OCI-LY7 (cell line): ENCODE measurements at regions not wholly inside any gene's neighbourhood (a gene's known extent, or its start where the extent isn't known, plus 50 kb on each side); places are given as distances from the start of the nearest gene placed in this dataset.

Experiments
- BruUV-seq: library from RNA; stranded (reverse); fragments of 400-500 nt; replicated peaks from 2 replicates; lab custom pipeline; 2021; lab: Mats Ljungman, UMichigan
- CTCF ChIA-PET: fragments of 300-600 bp; sonication (Branson Sonifier 250); formaldehyde crosslinking; loops from one replicate; lab custom pipeline; 2022; ENCODE audit warnings: antibody characterized with exemption; ENCODE audit not compliant: unreplicated experiment; lab: Charles Lee
- POLR2A ChIA-PET: fragments of 300-600 bp; sonication (Branson Sonifier 250); formaldehyde crosslinking; loops from one replicate; lab custom pipeline; 2022; ENCODE audit warnings: antibody characterized with exemption; lab: Charles Lee
- DNase-seq: peaks from one replicate; pipeline ENCODE4 v3.0.0-alpha.2; 2015; ENCODE audit warnings: low spot score
- H2AFZ ChIP-seq: fragments of 200-600 bp; sonication (generic), shearing (Covaris generic); 2 replicates; pipeline ENCODE4 v1.6.1; 2014; ENCODE audit warnings: mild to moderate bottlenecking, antibody characterized with exemption, low read length, moderate library complexity
- H3K27ac ChIP-seq: fragments of 200-600 bp; sonication (generic); 2 replicates; pipeline ENCODE4 v1.5.1; 2014; ENCODE audit warnings: mixed run types, low read depth, mild to moderate bottlenecking, moderate library complexity, low read length, inconsistent platforms; ENCODE audit not compliant: poor library complexity, severe bottlenecking
- H3K36me3 ChIP-seq: fragments of 200-600 bp; sonication (generic); 2 replicates; pipeline ENCODE4 v1.6.1; 2014; ENCODE audit warnings: mild to moderate bottlenecking, antibody characterized with exemption, low read length, moderate library complexity, mixed read lengths; ENCODE audit not compliant: insufficient read depth
- H3K4me1 ChIP-seq: fragments of 200-600 bp; sonication (generic); 2 replicates; pipeline ENCODE4 v1.5.1; 2014; ENCODE audit warnings: mild to moderate bottlenecking, low read length; ENCODE audit not compliant: insufficient read depth, poor library complexity, severe bottlenecking
- H3K4me2 ChIP-seq: fragments of 200-600 bp; sonication (generic); 2 replicates; pipeline ENCODE4 v1.6.1; 2014; ENCODE audit warnings: mild to moderate bottlenecking, low read length
- H3K4me3 ChIP-seq: fragments of 200-600 bp; sonication (generic); 2 replicates; pipeline ENCODE4 v1.5.1; 2014; ENCODE audit warnings: mild to moderate bottlenecking, low read depth, low read length; ENCODE audit not compliant: poor library complexity, severe bottlenecking
- H3K79me2 ChIP-seq: fragments of 200-600 bp; sonication (generic); 2 replicates; pipeline ENCODE4 v1.6.1; 2016; ENCODE audit warnings: low read depth, mild to moderate bottlenecking, low read length, moderate library complexity, mixed read lengths; ENCODE audit not compliant: insufficient read depth
- H3K9me2 ChIP-seq: fragments of 200-600 bp; sonication (generic); 2 replicates; pipeline ENCODE4 v1.6.1; 2016; ENCODE audit warnings: mild to moderate bottlenecking, low read length, mixed read lengths; ENCODE audit not compliant: insufficient read depth
- H3K9me3 ChIP-seq: fragments of 200-600 bp; sonication (generic); 2 replicates; pipeline ENCODE4 v1.6.1; 2014; ENCODE audit warnings: mild to moderate bottlenecking, mixed run types, low read length, mixed read lengths
- H4K20me1 ChIP-seq: fragments of 200-600 bp; sonication (generic); 2 replicates; pipeline ENCODE4 v1.6.1; 2014; ENCODE audit warnings: mild to moderate bottlenecking, antibody characterized with exemption, low read length, moderate library complexity, mixed read lengths; ENCODE audit not compliant: insufficient read depth
- EZH2phosphoT487 ChIP-seq: fragments of 200-600 bp; sonication (generic); IDR thresholded peaks from 2 replicates; pipeline ENCODE4 v1.6.1; 2018; ENCODE audit warnings: low read depth, borderline replicate concordance, mild to moderate bottlenecking, mixed run types, antibody characterized with exemption, low read length, moderate library complexity, mixed read lengths
- intact Hi-C: fragments of 100-400 bp; cut with micrococcal nuclease; formaldehyde crosslinking; loops from one replicate; pipeline ENCODE4 v1.10.0; 2022; ENCODE audit not compliant: unreplicated experiment
- TF ChIP-seq, protein P1 (sequence below): fragments of 200-600 bp; sonication (generic); conservative IDR thresholded peaks from 2 replicates; pipeline ENCODE4 v1.5.1; 2014; ENCODE audit warnings: mild to moderate bottlenecking, antibody characterized with exemption, low read length, moderate library complexity, mixed read lengths

DNA sequence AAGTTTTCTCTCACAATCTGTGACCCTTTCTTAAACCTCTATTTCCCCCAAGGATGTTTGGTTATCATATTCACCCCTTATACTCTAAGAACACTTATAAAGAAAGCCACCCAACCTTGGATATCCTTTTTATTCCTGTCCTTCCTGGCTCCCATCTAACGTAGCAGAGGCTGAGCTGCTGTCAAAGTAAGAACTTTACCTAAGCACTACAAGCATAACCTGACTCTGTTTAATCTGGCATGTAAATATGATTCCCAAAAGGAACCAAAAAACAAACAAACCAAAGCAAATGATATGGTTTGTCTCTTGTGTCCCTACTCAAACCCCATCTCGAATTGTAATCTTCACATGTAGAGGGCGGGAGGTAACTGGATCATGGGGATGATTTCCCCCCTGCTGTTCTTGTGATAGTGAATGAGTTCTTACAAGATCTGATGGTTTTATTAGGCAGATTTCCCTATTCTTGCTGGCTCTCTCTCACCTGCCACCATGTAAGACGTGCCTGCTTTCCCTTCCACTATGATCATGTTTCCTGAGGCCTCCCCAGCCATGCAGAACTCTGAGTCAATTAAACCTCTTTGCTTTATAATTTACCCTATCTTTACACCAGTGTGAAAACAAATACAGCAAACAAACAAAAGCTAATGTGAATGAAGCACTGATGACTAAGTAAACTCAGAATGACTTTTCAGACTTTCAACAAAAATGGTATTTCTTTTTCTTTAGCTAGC is 72.7 kb upstream of the SPOPL start:
- H3K27ac ChIP-seq, result no peak overlapping the region
- no TSS peak for BruUV-seq
- no peaks in the 10 kb centered on the region for H3K9me3 ChIP-seq
- no peak overlapping the region for H3K4me2 ChIP-seq
- intact Hi-C loops, result no loop called here
- no peaks in the 10 kb centered on the region for H4K20me1 ChIP-seq
- H3K4me1 ChIP-seq, result no peaks in the 10 kb centered on the region
- POLR2A ChIA-PET, result no interaction called here
- no peaks in the 10 kb centered on the region for H3K9me2 ChIP-seq
- H3K4me3 ChIP-seq, result no peak overlapping the region
- no peak for TF ChIP-seq EZH2phosphoT487
- TF ChIP-seq, protein P1, sequence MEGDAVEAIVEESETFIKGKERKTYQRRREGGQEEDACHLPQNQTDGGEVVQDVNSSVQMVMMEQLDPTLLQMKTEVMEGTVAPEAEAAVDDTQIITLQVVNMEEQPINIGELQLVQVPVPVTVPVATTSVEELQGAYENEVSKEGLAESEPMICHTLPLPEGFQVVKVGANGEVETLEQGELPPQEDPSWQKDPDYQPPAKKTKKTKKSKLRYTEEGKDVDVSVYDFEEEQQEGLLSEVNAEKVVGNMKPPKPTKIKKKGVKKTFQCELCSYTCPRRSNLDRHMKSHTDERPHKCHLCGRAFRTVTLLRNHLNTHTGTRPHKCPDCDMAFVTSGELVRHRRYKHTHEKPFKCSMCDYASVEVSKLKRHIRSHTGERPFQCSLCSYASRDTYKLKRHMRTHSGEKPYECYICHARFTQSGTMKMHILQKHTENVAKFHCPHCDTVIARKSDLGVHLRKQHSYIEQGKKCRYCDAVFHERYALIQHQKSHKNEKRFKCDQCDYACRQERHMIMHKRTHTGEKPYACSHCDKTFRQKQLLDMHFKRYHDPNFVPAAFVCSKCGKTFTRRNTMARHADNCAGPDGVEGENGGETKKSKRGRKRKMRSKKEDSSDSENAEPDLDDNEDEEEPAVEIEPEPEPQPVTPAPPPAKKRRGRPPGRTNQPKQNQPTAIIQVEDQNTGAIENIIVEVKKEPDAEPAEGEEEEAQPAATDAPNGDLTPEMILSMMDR, result no peak
- CTCF ChIA-PET, result no interaction called here
- no peak overlapping the region for H2AFZ ChIP-seq
- no peaks in the 10 kb centered on the region for H3K36me3 ChIP-seq
- DNase-seq, result no peak
- H3K79me2 ChIP-seq, result no peaks in the 10 kb centered on the region

DNA sequence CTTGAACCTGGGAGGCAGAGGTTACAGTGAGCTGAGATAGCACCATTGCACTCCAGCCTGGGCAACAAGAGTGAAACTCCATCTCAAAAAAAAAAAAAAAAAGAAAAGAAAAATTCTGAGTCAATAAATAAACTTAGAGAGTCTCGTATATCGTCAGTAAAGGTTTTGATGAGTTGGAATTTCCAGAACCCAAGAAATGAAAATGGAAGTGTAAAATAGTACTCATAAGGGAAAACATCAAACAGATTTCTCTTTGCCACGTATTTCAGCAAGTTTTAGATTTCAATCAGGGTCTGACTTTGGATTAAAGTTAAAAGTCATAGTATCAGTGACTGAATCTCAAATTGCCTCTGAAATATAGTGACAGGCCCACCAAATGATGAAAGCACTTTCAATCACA is 71.4 kb upstream of the SPOPL start:
- BruUV-seq, result no TSS peak
- DNase-seq, result no peak

DNA sequence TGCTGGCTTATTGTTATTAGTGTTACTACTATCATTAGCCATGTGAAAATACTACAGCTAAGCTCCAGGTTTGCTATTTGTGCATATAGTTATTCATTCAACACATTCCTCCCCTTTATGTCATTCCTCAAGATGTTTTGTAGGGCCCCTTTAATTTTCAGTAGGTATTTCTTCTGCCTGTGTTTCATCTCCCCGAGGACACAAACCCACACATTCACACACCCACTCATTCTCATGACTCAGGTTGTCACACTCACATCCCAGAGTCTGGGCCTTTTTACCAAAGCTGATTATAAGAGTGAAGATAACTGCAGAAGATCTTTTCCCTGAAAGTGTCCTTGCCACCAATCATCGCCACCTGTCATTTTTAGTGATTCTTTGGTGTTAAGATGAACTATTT is 68.6 kb upstream of the SPOPL start:
- ChIA-PET CTCF (no interaction called here), POLR2A (no interaction called here)
- H3K4me3 ChIP-seq, result no peak overlapping the region
- no peak overlapping the region for H2AFZ ChIP-seq
- H3K4me2 ChIP-seq, result no peak overlapping the region
- H3K27ac ChIP-seq, result no peak overlapping the region
- no TSS peak for BruUV-seq
- intact Hi-C loops, result no loop called here
- H3K9me2 ChIP-seq, result no peaks in the 10 kb centered on the region
- H3K79me2 ChIP-seq, result no peaks in the 10 kb centered on the region
- no peaks in the 10 kb centered on the region for H3K9me3 ChIP-seq
- H4K20me1 ChIP-seq, result no peaks in the 10 kb centered on the region
- TF ChIP-seq, protein P1, result no peak
- no peak for TF ChIP-seq EZH2phosphoT487
- no peaks in the 10 kb centered on the region for H3K4me1 ChIP-seq
- no peaks in the 10 kb centered on the region for H3K36me3 ChIP-seq
- DNase-seq, result no peak

More for the DNA sequence above, 71.4 kb upstream of the SPOPL start:
- Histone ChIP-seq H3K4me1 (no peaks in the 10 kb centered on the region), H2AFZ (no peak overlapping the region), H3K27ac (no peak overlapping the region), H3K4me2 (no peak overlapping the region), H3K79me2 (no peaks in the 10 kb centered on the region), H3K4me3 (no peak overlapping the region), H3K9me3 (no peaks in the 10 kb centered on the region), H3K9me2 (no peaks in the 10 kb centered on the region), H3K36me3 (no peaks in the 10 kb centered on the region), H4K20me1 (no peaks in the 10 kb centered on the region)
- intact Hi-C loops, result no loop called here
- ChIA-PET POLR2A (interaction anchor here (0.7 kb wide), 1 partner anchor 1996 kb away, joined by 4 read pairs; no protein-coding TSS in a partner anchor), CTCF (no interaction called here)
- TF ChIP-seq, protein P1, result no peak
- no peak for TF ChIP-seq EZH2phosphoT487
